Large intestine (tissue), 3 donors: ENCODE measurements at regions not wholly inside any gene's neighbourhood (a gene's known extent, or its start where the extent isn't known, plus 50 kb on each side); places are given as distances from the start of the nearest gene placed in this dataset.

ENCODE experiments used
- DNase-seq, 2 donors: peaks; one replicate each; pipeline versions ENCODE4 v3.0.0 to v3.0.0-alpha.2; 2013
- H3K27ac ChIP-seq: one replicate; pipeline ENCODE4 v1.5.1; 2013; ENCODE audit warnings: low read length
- H3K27me3 ChIP-seq: 2 replicates; pipeline ENCODE4 v1.6.1; 2013; ENCODE audit warnings: low read length; ENCODE audit not compliant: control insufficient read depth, insufficient read depth
- H3K36me3 ChIP-seq: 2 replicates; pipeline ENCODE4 v1.6.1; 2013; ENCODE audit warnings: low read length; ENCODE audit not compliant: control insufficient read depth, insufficient read depth
- H3K4me1 ChIP-seq: one replicate; pipeline ENCODE4 v1.6.1; 2013; ENCODE audit warnings: low read length; ENCODE audit not compliant: control insufficient read depth, insufficient read depth
- H3K4me3 ChIP-seq: one replicate; pipeline ENCODE4 v1.5.1; 2013; ENCODE audit warnings: low read length
- H3K9me3 ChIP-seq: one replicate; pipeline ENCODE4 v1.6.1; 2013; ENCODE audit warnings: mild to moderate bottlenecking, low read depth, low read length, moderate library complexity; ENCODE audit not compliant: control insufficient read depth
- WGBS: methylation state at CpG from one replicate; pipeline ENCODE4 v1.1.5; 2013; ENCODE audit warnings: low lambda C conversion rate; ENCODE audit not compliant: insufficient coverage; 5-methylcytosine and 5-hydroxymethylcytosine counted together

GRCh38 chr5:124279146-124279876, 467.1 kb downstream of the ZNF608 start:
- DNase-seq: no peak
- H3K36me3 ChIP-seq: no peaks in the 10 kb centered on the region
- H3K9me3 ChIP-seq: no peaks in the 10 kb centered on the region
- H3K4me3 ChIP-seq: no peak overlapping the region
- WGBS: no CpG with 5 or more reads among the region's 3 CpGs
- H3K27ac ChIP-seq: no peak overlapping the region
- H3K27me3 ChIP-seq: no peaks in the 10 kb centered on the region
- peaks cover 6% of the 10 kb centered on the region for H3K4me1 ChIP-seq

- no peak for DNase-seq
- Histone ChIP-seq H3K36me3 (no peaks in the 10 kb centered on the region), H3K4me3 (no peak overlapping the region), H3K9me3 (no peaks in the 10 kb centered on the region), H3K27me3 (no peaks in the 10 kb centered on the region), H3K4me1 (peaks cover 6% of the 10 kb centered on the region), H3K27ac (no peak overlapping the region)
- WGBS: 92% methylated on average over 1 of the region's 3 CpGs
Measured at GRCh38 chr5:124278636-124279035, 467.8 kb downstream of the ZNF608 start.

GRCh38 chr5:124277767-124278545, 468.5 kb downstream of the ZNF608 start:
- Histone ChIP-seq H3K27me3 (no peaks in the 10 kb centered on the region), H3K4me3 (no peak overlapping the region), H3K27ac (no peak overlapping the region), H3K9me3 (no peaks in the 10 kb centered on the region), H3K4me1 (peaks cover 6% of the 10 kb centered on the region), H3K36me3 (no peaks in the 10 kb centered on the region)
- peak; percentile 25 to 63 for DNase-seq
- 28% methylated on average over 3 of the region's 7 CpGs for WGBS

- Histone ChIP-seq H3K4me3 (no peak overlapping the region), H3K36me3 (no peaks in the 10 kb centered on the region), H3K27me3 (no peaks in the 10 kb centered on the region), H3K9me3 (no peaks in the 10 kb centered on the region), H3K27ac (no peak overlapping the region), H3K4me1 (peaks cover 6% of the 10 kb centered on the region)
- DNase-seq: no peak
- WGBS: 100% methylated on average over 2 of the region's 3 CpGs
Measured at GRCh38 chr5:124276166-124276565, 470.3 kb downstream of the ZNF608 start.

- Histone ChIP-seq H3K4me3 (no peak overlapping the region), H3K36me3 (no peaks in the 10 kb centered on the region), H3K27ac (no peak overlapping the region), H3K27me3 (no peaks in the 10 kb centered on the region), H3K4me1 (peaks cover 6% of the 10 kb centered on the region), H3K9me3 (no peaks in the 10 kb centered on the region)
- no peak for DNase-seq
- WGBS: no CpG with 5 or more reads among the region's 2 CpGs
Measured at GRCh38 chr5:124274949-124275348, 471.5 kb downstream of the ZNF608 start.

- Histone ChIP-seq H3K36me3 (no peaks in the 10 kb centered on the region), H3K4me3 (no peak overlapping the region), H3K4me1 (no peaks in the 10 kb centered on the region), H3K27ac (no peak overlapping the region), H3K27me3 (no peaks in the 10 kb centered on the region), H3K9me3 (no peaks in the 10 kb centered on the region)
- WGBS: 33% methylated on average over 1 of the region's 2 CpGs
- DNase-seq: no peak
Measured at GRCh38 chr5:124264499-124264898, 481.9 kb downstream of the ZNF608 start.

GRCh38 chr5:124263680-124264491, 482.6 kb downstream of the ZNF608 start:
- H3K27ac ChIP-seq: no peak overlapping the region
- no peak overlapping the region for H3K4me3 ChIP-seq
- DNase-seq: peak in 1 of 2 donors; percentile 60
- no peaks in the 10 kb centered on the region for H3K27me3 ChIP-seq
- H3K4me1 ChIP-seq: no peaks in the 10 kb centered on the region
- H3K36me3 ChIP-seq: no peaks in the 10 kb centered on the region
- no CpG with 5 or more reads among the region's 6 CpGs for WGBS
- H3K9me3 ChIP-seq: no peaks in the 10 kb centered on the region

- Histone ChIP-seq H3K27ac (no peak overlapping the region), H3K9me3 (no peaks in the 10 kb centered on the region), H3K36me3 (no peaks in the 10 kb centered on the region), H3K27me3 (no peaks in the 10 kb centered on the region), H3K4me3 (no peak overlapping the region), H3K4me1 (no peaks in the 10 kb centered on the region)
- no peak for DNase-seq
- 57% methylated on average over 1 of the region's 1 CpG for WGBS
Measured at GRCh38 chr5:124262991-124263571, 483.4 kb downstream of the ZNF608 start.

- Histone ChIP-seq H3K9me3 (no peaks in the 10 kb centered on the region), H3K27ac (no peak overlapping the region), H3K4me1 (no peaks in the 10 kb centered on the region), H3K4me3 (no peak overlapping the region), H3K36me3 (no peaks in the 10 kb centered on the region), H3K27me3 (no peaks in the 10 kb centered on the region)
- DNase-seq: no peak
- WGBS: no CpG with 5 or more reads among the region's 6 CpGs
Measured at GRCh38 chr5:124262470-124262869, 484.0 kb downstream of the ZNF608 start.

GRCh38 chr5:124261848-124262247, 484.6 kb downstream of the ZNF608 start:
- Histone ChIP-seq H3K4me3 (no peak overlapping the region), H3K27ac (no peak overlapping the region), H3K27me3 (no peaks in the 10 kb centered on the region), H3K36me3 (no peaks in the 10 kb centered on the region), H3K4me1 (no peaks in the 10 kb centered on the region), H3K9me3 (no peaks in the 10 kb centered on the region)
- no peak for DNase-seq
- WGBS: no CpG with 5 or more reads among the region's 1 CpG
